Stimulated activated naive B cell treated with anti-CD40 and anti-IgM and Interleukin-4, amounts not matched to agents 10 μg/mL and 1 μg/mL and 100 μg/mL, for 72 hours (primary cell): ENCODE measurements at regions not wholly inside any gene's neighbourhood (a gene's known extent, or its start where the extent isn't known, plus 50 kb on each side); places are given as distances from the start of the nearest gene placed in this dataset.
"Not testable (repeated sequence)": the region's sequence is repeated elsewhere in the genome, so short reads cannot be mapped to it uniquely, and the experiment has no call there.

Experiments used
- ATAC-seq, 2 donors: fragments of 150-1000 bp; cut with Tn5 transposase; replicated peaks; 2 replicates each; pipeline ENCODE4 v1.10.0; 2021; ENCODE audit warnings: moderate library complexity in 1 of 2
- DNase-seq: peaks from one replicate; pipeline ENCODE4 v3.0.0; 2021
- H3K27ac Mint-ChIP-seq: one replicate; pipeline ENCODE4 v1.8.0; 2022; ENCODE audit warnings: mild to moderate bottlenecking, mixed read lengths
- H3K27me3 Mint-ChIP-seq, 2 donors: one replicate each; pipeline ENCODE4 v1.8.0; 2022; ENCODE audit warnings: mixed read lengths in 2 of 2
- H3K36me3 Mint-ChIP-seq, 2 donors: one replicate each; pipeline ENCODE4 v1.8.0; 2022; ENCODE audit warnings: mixed read lengths in 2 of 2, mild to moderate bottlenecking in 1 of 2
- H3K4me1 Mint-ChIP-seq, 2 donors: one replicate each; pipeline ENCODE4 v1.8.0; 2022; ENCODE audit warnings: mixed read lengths in 2 of 2, mild to moderate bottlenecking in 1 of 2
- H3K4me3 Mint-ChIP-seq, 2 donors: one replicate each; pipeline ENCODE4 v1.8.0; 2022; ENCODE audit warnings: mild to moderate bottlenecking in 2 of 2, mixed read lengths in 2 of 2, moderate library complexity in 1 of 2
- H3K9me3 Mint-ChIP-seq, 2 donors: one replicate each; pipeline ENCODE4 v1.8.0; 2022; ENCODE audit warnings: mixed read lengths in 2 of 2, mild to moderate bottlenecking in 1 of 2

- Mint-ChIP-seq H3K27ac (peak overlapping the region; percentile 80), H3K4me1 (peaks cover 55 to 90% of the 10 kb centered on the region in 2 donors), H3K9me3 (peaks cover 0 to 3% of the 10 kb centered on the region in 2 donors), H3K4me3 (peak overlapping the region; percentile 22 to 53), H3K27me3 (no peaks in the 10 kb centered on the region), H3K36me3 (peaks cover 43 to 63% of the 10 kb centered on the region in 2 donors)
- ATAC-seq (no peak), DNase-seq (no peak)
Observed at GRCh38 chr6:150745896-150746295, 119.6 kb upstream of the MTHFD1L start.

- peaks cover 0 to 3% of the 10 kb centered on the region in 2 donors for H3K9me3 Mint-ChIP-seq
- H3K36me3 Mint-ChIP-seq, result peaks cover 35 to 51% of the 10 kb centered on the region in 2 donors
- no peak overlapping the region for H3K27ac Mint-ChIP-seq
- DNase-seq, result no peak
- peaks cover 43 to 79% of the 10 kb centered on the region in 2 donors for H3K4me1 Mint-ChIP-seq
- no peak overlapping the region for H3K4me3 Mint-ChIP-seq
- ATAC-seq, result no peak
- H3K27me3 Mint-ChIP-seq, result no peaks in the 10 kb centered on the region
Observed at GRCh38 chr6:150747155-150747554, 118.3 kb upstream of the MTHFD1L start.

GRCh38 chr6:150749091-150749670, 116.3 kb upstream of the MTHFD1L start:
- Mint-ChIP-seq H3K9me3 (peaks cover 0 to 3% of the 10 kb centered on the region in 2 donors), H3K27me3 (no peaks in the 10 kb centered on the region), H3K4me3 (no peak overlapping the region), H3K36me3 (peaks cover 28 to 49% of the 10 kb centered on the region in 2 donors), H3K4me1 (peaks cover 40 to 73% of the 10 kb centered on the region in 2 donors), H3K27ac (peak overlapping the region; percentile 69)
- ATAC-seq (peak; percentile 75 to 78), DNase-seq (no peak)

GRCh38 chr6:150751296-150751695, 114.2 kb upstream of the MTHFD1L start:
- Mint-ChIP-seq H3K4me3 (no peak overlapping the region), H3K27me3 (no peaks in the 10 kb centered on the region), H3K9me3 (peaks cover 0 to 3% of the 10 kb centered on the region in 2 donors), H3K36me3 (peaks cover 24 to 40% of the 10 kb centered on the region in 2 donors), H3K27ac (peak overlapping the region; percentile 42), H3K4me1 (peaks cover 31 to 67% of the 10 kb centered on the region in 2 donors)
- no peak for ATAC-seq
- DNase-seq, result no peak

- Mint-ChIP-seq H3K4me3 (no peak overlapping the region), H3K27ac (no peak overlapping the region), H3K27me3 (no peaks in the 10 kb centered on the region), H3K36me3 (peaks cover 24 to 35% of the 10 kb centered on the region in 2 donors), H3K4me1 (peaks cover 25 to 60% of the 10 kb centered on the region in 2 donors), H3K9me3 (peaks cover 0 to 3% of the 10 kb centered on the region in 2 donors)
- no peak for ATAC-seq
- DNase-seq, result no peak
Observed at GRCh38 chr6:150752409-150752808, 113.1 kb upstream of the MTHFD1L start.

GRCh38 chr6:150753371-150754064, 112.0 kb upstream of the MTHFD1L start:
- Mint-ChIP-seq H3K36me3 (peaks cover 32 to 41% of the 10 kb centered on the region in 2 donors), H3K27ac (peak overlapping the region; percentile 49), H3K27me3 (no peaks in the 10 kb centered on the region), H3K4me3 (no peak overlapping the region), H3K4me1 (peaks cover 26 to 59% of the 10 kb centered on the region in 2 donors), H3K9me3 (no peaks in the 10 kb centered on the region)
- ATAC-seq (no peak), DNase-seq (no peak)

GRCh38 chr6:150755042-150755441, 110.5 kb upstream of the MTHFD1L start:
- ATAC-seq (no peak), DNase-seq (no peak)
- Mint-ChIP-seq H3K9me3 (peaks cover 0 to 3% of the 10 kb centered on the region in 2 donors), H3K4me3 (no peak overlapping the region), H3K27me3 (no peaks in the 10 kb centered on the region), H3K27ac (no peak overlapping the region), H3K36me3 (peaks cover 29 to 37% of the 10 kb centered on the region in 2 donors), H3K4me1 (peaks cover 24 to 60% of the 10 kb centered on the region in 2 donors)

- peaks cover 26 to 64% of the 10 kb centered on the region in 2 donors for H3K4me1 Mint-ChIP-seq
- ATAC-seq (no peak), DNase-seq (no peak)
- no peaks in the 10 kb centered on the region for H3K27me3 Mint-ChIP-seq
- H3K9me3 Mint-ChIP-seq, result peaks cover 0 to 3% of the 10 kb centered on the region in 2 donors
- H3K27ac Mint-ChIP-seq, result peak overlapping the region; percentile 73
- peaks cover 31 to 39% of the 10 kb centered on the region in 2 donors for H3K36me3 Mint-ChIP-seq
- H3K4me3 Mint-ChIP-seq, result no peak overlapping the region
Observed at GRCh38 chr6:150755524-150755923, 110.0 kb upstream of the MTHFD1L start.

GRCh38 chr6:150756173-150756572, 109.3 kb upstream of the MTHFD1L start:
- ATAC-seq, result no peak

GRCh38 chr6:150757807-150758206, 107.7 kb upstream of the MTHFD1L start:
- H3K9me3 Mint-ChIP-seq, H3K27me3 Mint-ChIP-seq, ATAC-seq, DNase-seq, H3K4me3 Mint-ChIP-seq: not testable (repeated sequence)
- peaks cover 30 to 75% of the 10 kb centered on the region in 2 donors for H3K4me1 Mint-ChIP-seq
- H3K36me3 Mint-ChIP-seq, result peaks cover 41 to 44% of the 10 kb centered on the region in 2 donors
- H3K27ac Mint-ChIP-seq, result peak overlapping the region; percentile 70

More at GRCh38 chr6:150756173-150756572, 109.3 kb upstream of the MTHFD1L start:
- Mint-ChIP-seq H3K4me1 (peaks cover 26 to 66% of the 10 kb centered on the region in 2 donors), H3K4me3 (no peak overlapping the region), H3K36me3 (peaks cover 31 to 39% of the 10 kb centered on the region in 2 donors), H3K27ac (peak overlapping the region; percentile 51), H3K27me3 (no peaks in the 10 kb centered on the region), H3K9me3 (peaks cover 0 to 3% of the 10 kb centered on the region in 2 donors)
- DNase-seq, result no peak

GRCh38 chr6:150759483-150759882, 106.0 kb upstream of the MTHFD1L start:
- Mint-ChIP-seq H3K27ac (peak overlapping the region; percentile 59), H3K36me3 (peaks cover 38 to 39% of the 10 kb centered on the region in 2 donors), H3K4me3 (no peak overlapping the region), H3K27me3 (no peaks in the 10 kb centered on the region), H3K9me3 (peaks cover under 1 to 6% of the 10 kb centered on the region in 2 donors), H3K4me1 (peaks cover 30 to 76% of the 10 kb centered on the region in 2 donors)
- DNase-seq, result no peak
- no peak for ATAC-seq

GRCh38 chr6:150761771-150762170, 103.7 kb upstream of the MTHFD1L start:
- no peaks in the 10 kb centered on the region for H3K27me3 Mint-ChIP-seq

GRCh38 chr6:150764334-150765066, 101.0 kb upstream of the MTHFD1L start:
- H3K4me1 Mint-ChIP-seq, result peaks cover 28 to 71% of the 10 kb centered on the region in 2 donors
- ATAC-seq (no peak), DNase-seq (no peak)
- no peaks in the 10 kb centered on the region for H3K27me3 Mint-ChIP-seq
- peaks cover 4 to 5% of the 10 kb centered on the region in 2 donors for H3K9me3 Mint-ChIP-seq
- peak overlapping the region; percentile 95 for H3K27ac Mint-ChIP-seq
- H3K36me3 Mint-ChIP-seq, result peaks cover 25 to 27% of the 10 kb centered on the region in 2 donors
- H3K4me3 Mint-ChIP-seq, result peak overlapping the region; percentile 62 to 67

More at GRCh38 chr6:150761771-150762170, 103.7 kb upstream of the MTHFD1L start:
- DNase-seq (no peak), ATAC-seq (no peak)
- Mint-ChIP-seq H3K9me3 (peaks cover 4 to 8% of the 10 kb centered on the region in 2 donors), H3K4me3 (no peak overlapping the region), H3K27ac (peak overlapping the region; percentile 25), H3K36me3 (peaks cover 37 to 45% of the 10 kb centered on the region in 2 donors), H3K4me1 (peaks cover 33 to 81% of the 10 kb centered on the region in 2 donors)
